Fibroblast of skin of left biceps (primary cell): ENCODE measurements at regions not wholly inside any gene's neighbourhood (a gene's known extent, or its start where the extent isn't known, plus 50 kb on each side); places are given as distances from the start of the nearest gene placed in this dataset.
"Not testable (repeated sequence)": the region's sequence is repeated elsewhere in the genome, so short reads cannot be mapped to it uniquely, and the experiment has no call there.

ENCODE experiments used
- DNase-seq, 2 experiments: peaks; one replicate each; pipeline ENCODE4 v3.0.0-alpha.2; 2013; ENCODE audit warnings: low read depth in 2 of 2

DNA sequence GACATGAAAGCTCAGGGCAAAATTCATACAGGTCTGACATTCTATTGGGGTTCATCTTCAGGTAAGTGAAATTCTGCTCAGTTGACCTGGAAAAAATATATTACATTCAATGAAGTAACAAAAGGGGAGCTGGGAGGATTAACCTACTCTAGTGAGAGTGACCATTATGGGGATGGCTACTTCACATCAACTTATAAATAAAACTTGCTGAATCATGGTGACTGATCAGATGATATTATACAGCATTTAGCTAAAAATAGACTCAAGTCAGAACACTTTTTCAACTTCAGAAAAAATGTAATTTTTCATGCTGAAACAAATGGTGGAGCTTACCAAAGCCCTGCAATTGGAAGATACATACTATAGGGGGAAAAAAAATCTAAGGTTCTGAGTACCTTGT lies 800.2 kb downstream of the FSCB start:
- DNase-seq: no peak

DNA sequence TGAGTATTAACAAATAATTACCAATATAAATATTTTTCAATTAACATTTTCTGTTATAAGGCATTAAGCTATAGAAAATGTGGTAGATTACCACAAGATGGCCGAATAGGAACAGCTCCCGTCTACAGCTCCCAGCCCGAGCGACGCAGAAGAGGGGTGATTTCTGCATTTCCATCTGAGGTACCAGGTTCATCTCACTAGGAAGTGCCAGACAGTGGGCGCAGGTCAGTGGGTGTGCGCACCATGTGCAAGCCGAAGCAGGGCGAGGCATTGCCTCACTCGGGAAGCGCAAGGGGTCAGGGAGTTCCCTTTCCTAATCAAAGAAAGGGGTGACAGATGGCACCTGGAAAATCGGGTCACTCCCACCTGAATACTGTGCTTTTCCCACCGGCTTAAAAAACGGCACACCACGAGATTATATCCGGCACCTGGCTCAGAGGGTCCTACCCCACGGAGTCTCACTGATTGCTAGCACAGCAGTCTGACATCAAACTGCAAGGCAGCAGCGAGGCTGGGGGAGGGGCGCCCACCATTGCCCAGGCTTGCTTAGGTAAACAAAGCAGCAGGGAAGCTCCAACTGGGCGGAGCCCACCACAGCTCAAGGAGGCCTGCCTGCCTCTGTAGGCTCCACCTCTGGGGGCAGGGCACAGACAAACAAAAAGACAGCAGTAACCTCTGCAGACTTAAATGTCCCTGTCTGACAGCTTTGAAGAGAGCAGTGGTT lies 808.4 kb downstream of the FSCB start:
- not testable (repeated sequence) for DNase-seq

DNA sequence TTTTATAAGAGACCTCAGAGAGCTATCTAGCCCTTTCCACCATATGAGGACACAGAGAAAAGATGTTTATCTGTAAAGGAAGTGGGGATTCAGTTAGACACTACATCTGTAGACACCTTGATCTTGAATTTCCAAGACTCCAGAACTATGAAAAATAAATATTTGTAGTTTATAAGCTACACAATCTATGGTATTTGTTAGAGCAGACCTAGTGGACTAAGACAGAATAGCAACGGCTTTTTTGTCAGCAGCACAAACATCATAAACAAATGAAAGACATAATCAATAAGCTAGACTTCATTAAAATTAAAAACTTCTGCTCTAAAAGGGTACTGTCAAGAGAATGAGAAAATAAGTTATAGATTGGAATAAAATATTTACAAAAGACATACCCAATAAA lies 810.1 kb downstream of the FSCB start:
- DNase-seq: no peak

DNA sequence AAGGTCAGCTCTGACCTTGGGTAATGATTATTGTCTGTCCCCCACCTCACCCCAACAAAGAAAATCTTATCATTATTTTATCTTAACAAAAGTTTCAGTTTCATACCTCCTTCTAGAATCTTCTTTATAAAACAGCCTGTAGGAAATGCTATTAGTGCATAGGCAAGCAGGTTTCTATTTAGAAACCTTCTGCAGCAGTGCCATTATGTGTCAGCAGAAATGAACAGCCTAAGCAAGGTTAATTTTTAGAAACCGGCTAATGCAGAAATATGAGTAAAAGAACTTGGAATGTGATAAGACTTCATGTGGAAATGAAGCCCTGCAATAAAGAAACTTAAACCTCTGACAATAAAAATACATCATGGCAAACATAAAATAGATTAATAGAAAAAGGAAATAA lies 814.4 kb downstream of the FSCB start:
- DNase-seq: no peak

DNA sequence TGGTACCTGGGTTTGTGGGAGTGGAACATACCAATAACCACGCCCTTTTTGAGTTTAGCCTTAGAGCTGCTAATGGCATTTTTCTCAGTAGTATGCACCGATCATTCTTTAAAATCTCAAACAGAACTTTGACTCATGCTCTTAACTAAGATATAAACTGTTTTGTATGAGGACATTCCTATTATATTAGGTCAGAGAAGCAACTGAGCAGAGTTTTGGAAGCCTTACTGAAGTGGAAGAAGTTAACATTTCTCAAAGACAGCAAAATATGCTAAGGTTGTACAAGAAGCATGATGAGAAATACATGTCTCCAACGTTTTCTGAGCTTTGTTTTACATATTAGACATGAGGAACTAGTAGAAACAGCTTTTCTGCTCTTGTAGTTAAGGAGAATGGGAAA lies 819.2 kb downstream of the FSCB start:
- DNase-seq: no peak

DNA sequence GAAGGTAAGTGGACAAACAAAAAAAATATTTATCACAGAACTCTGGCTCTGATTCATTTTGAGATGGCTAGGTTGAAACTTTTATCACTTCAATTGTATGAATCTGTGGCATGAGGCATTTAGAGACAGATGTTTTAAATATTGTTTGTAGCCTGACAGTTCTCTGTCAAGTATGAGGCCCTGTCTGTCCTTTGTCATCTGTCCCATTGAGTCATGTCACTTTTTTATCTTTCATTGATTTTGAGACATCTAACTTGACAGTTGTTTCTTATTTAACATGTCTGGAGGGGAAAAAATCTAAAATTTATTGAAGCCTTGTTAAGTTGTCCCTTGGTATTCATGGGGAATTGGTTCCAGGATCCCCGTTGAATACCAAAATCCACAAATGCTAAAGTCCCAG lies 829.5 kb downstream of the FSCB start:
- DNase-seq: no peak

DNA sequence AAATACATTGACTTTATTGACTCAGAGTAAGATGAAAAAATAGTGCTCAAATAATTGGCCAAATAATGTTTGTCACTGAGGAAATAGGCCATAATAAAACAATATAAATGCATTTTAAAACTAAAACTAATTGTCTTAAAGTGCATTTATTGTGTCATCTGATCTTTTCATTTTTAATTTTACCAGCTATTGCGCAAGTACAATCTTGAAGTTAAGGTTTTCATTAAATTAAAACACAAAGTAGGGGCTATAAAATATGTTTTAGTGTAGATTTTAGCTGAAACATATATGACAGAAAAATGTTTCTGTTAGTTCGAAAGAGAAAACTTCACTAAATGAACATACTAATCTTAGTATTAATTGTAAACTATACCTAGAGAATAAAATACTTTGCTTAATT lies 832.8 kb downstream of the FSCB start:
- no peak for DNase-seq

DNA sequence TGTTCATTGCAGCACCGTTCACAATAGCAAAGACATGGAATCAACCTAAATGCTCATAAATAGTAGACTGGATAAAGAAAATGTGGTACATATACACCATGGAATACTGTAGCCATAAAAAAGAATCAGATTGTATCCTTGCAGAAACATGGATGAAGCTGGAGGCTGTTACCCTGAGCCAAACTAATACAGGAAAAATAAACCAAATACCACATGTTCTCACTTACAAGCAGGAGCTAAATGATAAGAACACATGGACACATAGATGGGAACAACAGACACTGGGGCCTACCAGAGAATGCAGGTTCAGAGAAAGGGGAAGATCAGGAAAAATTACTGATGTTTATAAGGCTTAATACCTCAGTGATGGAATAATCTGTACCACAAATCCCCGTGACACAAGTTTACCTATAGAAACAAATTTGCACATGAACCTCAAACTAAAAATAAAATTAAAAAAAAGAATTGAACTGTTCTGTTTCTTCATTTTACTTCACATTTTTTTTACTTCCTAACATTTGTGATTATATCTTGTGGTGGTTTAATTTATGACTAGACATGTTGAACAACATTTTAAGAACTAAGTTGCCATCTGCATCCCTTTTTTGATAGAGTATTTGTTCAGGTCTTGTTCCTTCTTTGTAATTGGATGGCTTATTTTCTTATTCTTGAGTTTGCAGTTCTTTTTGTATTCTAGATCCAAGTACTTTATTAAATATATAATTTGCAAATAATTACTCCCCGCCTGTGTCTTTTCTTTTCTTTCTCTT lies 835.2 kb downstream of the FSCB start:
- no peak for DNase-seq

DNA sequence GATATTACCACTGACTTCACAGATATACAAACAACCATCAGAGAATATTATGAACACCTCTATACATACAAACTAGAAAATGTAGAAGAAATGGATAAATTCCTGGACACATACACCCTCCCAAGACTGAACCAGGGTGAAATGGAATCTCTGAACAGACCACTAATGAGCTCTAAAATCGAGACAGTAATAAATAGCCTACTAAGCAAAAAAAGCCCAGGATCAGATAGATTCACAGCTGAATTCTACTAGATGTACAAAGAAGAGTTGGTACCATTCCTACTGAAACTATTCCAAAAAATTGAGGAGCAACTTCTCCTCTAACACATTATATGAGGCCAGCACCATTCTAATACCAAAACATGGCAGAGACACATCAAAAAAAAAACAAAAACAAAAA lies 837.7 kb downstream of the FSCB start:
- no peak for DNase-seq

DNA sequence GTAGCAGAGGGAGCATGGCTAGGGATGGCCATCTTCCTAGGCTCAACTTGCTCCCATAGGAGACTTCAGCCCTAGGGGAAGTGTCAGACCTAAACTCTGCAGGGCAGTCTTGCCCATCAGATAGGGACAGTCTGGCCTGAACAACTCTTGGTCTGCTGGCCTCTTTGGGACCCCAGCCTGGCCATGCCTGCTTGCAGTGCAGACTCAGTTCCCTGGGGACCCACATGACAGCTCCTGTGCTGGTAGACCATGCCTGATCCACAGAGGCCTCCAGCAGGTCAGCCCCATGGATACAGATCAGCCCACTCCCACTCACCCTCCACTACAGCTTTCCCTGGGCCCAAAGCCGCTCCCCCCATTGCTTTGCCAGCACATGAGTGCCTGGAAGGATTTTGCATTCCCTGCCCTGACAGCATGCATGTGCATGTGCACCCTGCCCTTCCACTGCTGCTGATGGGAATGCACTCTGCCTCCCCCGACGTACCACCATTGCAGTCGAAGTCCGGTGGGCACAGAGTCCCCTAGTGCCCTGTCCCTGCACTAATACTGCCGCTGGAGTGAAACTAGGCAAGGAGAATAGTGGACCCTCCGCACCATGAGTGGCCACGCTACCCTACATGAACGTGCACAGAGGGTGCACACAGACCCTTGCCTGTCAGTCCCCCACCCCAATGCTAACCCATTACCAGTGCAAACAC lies 841.4 kb downstream of the FSCB start:
- no peak for DNase-seq

DNA sequence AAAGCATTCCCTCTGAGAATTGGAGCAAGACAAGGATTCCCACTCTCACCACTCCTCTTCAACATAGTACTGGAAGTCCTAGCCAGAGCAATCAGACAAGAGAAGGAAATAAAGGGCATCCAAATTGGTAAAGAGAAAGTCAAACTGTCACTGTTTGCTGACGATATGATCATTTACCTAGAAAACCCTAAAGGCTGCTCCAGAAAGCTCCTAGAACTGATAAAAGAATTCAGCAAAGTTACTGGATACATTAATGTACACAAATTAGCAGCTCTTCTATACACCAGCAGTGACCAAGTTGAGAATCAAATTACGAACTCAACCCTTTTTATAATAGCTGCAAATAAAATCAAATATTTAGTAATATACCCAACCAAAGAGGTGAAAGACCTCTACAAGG lies 851.9 kb downstream of the FSCB start:
- not testable (repeated sequence) for DNase-seq

DNA sequence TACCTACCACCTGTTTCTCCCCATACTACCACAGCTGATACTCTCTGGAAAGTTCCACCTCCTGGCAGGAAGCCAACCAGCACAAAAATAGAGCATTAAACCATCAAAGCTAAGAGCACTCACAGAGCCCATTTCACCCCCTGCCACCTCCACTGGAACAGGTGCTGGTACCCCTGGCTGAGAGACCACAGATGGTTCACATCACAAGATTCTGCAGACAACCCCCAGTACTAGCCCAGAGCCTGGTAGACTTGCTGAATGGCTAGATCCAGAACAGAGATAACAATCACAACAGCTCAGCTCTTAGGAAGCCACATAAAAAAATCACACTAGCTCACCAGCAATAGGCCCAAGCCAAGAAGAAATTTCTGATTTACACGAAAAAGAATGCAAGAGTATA lies 855.2 kb downstream of the FSCB start:
- DNase-seq: no peak

DNA sequence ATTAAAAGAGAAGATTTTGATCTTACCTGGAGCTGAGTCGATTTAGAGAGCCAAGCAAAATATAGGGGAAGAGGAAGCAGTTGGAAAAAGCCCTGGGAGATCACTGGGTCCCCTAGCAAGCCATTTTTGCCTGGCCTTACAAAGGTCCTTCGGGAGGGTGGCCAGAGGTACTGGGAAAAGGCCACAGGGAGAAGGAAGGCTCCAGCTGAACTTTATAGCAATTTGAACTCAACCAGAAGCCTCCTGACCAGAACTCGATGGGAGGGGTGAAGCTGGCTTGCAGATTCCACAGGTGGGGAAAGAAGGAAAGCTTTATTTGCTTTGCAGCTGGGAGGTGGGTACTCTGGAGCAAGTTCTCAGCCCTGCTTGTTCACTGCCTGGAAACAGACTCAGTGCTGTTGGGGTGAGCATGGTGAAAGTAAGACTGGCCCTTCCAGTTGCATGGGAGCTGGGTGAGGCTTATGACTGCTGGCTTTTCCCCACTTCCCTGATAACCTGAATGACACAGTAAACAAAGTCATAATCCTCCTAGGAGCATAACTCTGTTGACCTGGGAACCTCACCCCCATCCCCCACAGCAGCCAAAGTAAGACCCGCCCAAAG lies 855.8 kb downstream of the FSCB start:
- DNase-seq: no peak

DNA sequence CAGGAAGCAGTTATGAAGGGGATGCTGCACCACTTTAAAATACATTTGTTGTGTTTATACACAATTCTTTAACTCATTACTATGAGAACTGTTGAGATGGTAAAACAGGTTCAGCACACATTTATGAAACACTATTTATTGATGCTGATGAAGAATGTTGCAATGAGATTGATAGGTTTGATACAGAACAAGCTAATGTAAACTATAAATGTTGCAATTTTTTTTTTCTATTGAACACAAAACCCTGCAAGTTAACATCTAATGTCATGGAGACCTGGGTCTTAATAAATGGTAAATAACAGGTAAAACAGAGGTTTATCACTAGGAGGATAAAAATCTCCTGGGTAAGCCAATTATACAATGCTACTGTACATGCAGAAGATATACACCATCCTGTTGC lies 857.6 kb downstream of the FSCB start:
- DNase-seq: no peak

DNA sequence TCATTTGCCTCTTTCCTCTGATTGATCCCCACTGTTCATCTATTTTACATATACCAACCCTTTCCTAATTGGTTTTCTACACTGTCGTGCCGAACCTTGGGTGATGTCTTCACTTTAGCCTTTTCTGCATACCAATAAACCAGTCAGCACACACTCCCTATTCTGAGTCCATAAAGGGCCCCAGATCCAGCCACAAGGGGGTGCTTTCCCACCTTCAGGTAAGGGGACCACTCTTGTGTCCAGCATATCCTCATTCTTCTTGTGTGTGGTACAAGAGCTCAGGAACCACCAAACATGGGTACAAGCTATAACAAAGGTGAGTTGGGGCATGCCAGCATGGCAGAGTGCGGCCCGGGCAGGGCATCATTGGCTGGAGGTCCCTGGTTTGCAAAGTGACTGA lies 859.8 kb downstream of the FSCB start:
- DNase-seq: no peak

DNA sequence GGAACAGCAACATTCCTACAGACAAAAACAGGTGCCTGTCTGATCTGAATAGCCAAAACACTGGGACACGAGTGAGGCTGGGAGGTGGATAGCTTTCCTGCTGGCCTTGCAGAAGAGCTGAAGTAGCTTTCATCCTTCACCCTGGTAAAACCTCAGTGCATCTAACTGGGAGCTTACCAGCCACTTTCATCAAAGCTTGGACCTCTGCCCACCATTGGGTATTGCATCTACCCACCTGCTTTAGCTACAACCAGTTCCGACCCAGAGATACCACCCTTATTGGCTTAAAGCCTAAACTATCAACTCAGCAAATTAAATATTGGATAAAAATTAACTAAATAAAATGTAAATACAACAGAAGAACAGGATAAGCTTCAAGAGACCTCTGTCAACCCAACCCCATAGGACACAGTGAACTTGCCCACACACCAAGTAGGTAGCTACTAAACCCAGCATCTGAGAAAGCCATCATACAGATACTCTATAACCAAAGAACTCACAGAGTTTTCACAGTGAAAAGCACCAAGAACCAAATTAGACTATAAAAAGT lies 866.3 kb downstream of the FSCB start:
- DNase-seq: no peak

DNA sequence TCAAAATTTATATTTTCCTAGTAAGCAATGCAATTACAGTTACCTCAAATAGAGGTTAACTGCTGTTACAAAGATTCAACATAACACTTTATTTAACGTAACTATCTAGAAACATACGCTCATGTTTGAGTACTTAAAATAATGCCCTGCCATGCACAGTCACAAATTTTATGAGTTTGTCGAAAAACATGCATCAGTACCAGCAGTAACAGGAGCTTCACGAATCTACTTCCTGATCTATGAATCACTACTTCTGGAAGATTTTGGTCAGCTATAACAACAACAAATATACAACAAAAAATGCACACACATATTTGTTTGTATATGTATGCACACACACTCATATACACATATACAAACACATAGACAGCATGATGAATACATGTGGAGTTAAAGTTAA lies 881.8 kb downstream of the FSCB start:
- no peak for DNase-seq

DNA sequence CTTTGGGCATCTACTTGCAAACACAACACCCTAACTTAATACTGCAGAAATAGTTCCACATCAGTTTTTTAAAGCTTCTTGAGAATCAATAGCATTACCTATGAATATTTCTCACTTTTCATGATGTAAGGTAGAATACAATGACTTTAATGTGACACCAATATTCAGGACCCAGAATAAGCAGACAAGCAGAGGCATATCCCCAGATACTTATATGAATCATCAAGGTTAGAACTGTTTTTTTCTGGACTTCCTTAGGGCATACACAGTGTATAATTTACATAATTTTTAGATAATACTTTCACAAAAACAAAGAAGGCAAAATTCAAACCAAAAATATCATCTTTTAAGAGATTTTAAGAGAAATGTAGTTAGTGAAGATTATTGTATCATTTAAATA lies 885.8 kb downstream of the FSCB start:
- no peak for DNase-seq

DNA sequence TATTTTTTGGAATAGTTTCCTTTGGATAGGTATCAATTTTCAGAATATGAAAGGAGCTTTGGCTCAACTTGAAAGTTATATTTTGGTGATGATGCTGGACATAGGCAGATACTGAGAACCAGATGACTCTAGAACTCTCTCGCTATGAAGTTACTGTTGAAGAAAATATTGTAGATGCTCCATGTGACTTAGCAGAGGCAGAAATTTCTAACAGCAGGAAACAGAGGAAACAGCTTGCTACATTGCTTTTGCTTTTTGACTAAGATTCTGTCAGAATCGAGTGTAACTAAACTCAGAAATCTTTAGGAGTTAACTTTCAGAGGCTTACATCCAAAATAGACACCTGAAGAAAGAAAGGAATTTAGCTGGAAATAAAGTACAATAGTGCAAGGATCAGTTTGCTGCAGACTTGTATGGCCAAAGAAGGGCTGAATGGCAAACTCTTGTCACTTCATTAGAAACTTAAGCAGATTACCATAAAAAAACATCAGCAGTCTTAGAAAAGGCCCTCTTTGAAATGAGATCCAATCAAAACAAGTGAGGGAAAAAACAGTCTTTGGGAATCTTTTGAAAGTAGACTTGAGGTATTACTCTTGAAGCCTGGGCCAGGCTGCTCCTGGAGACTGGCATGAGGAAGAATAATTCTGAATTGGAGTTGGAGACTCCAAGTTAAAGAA lies 911.8 kb downstream of the FSCB start:
- no peak for DNase-seq

DNA sequence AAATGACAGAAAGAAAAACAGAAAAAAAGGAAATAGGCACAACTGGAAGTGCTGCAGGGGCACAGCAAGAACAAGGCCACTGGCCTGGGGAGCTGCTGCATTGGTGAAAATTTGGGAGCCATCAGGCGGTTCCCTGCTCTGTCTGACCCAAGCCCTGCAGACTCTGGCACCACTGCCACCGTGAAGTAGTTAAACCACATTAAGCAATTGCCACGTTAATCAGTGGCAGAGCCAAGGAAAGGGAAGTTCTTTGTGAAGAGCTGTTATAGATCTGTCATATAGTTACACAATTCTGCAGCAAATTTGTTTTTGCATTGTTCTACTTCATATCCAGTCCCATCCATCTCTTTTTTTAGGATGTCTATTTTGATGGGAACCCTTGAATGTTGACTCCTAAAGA lies 915.3 kb downstream of the FSCB start:
- DNase-seq: no peak

DNA sequence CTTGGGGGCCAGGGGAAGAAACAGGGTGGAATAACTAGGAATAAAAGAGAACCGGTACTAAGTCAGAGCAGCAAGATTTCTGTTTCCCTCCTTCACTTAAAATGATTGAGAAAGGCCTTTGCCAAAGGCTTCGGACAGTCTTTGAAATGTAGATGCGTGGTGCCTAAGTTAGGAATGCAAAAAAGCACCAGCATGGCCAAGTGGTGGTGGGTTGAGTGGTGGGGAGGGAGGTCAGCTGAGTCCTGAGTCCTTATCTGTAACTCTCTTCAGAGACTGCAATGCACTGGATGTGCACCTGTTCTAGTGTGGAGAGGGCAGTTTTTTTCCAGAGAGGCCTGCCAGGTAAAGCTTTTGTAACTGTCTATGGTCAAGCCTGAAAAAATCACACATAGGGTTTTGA lies 919.9 kb downstream of the FSCB start:
- DNase-seq: no peak

DNA sequence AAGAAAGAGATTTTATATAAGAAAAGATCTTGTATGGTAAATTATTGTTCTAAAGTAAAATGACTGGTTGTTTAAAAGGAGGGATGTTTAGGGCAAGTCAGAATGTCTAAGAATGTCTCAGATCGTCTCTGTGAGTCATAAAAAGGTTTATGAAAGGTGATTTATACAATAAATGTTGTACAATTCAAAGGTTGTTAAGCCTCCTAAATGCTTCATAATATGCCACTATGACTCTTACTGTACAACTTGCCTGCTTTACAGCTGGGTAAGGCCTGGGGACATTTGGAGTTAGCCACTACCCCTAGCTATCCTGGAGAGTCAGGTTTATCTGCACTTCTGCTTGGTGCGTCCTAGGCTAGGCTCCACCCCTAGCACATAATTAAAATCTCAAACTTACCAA lies 927.4 kb downstream of the FSCB start:
- no peak for DNase-seq
